Hepatocyte (in vitro differentiated cells): ENCODE measurements at regions not wholly inside any gene's neighbourhood (a gene's known extent, or its start where the extent isn't known, plus 50 kb on each side); places are given as distances from the start of the nearest gene placed in this dataset.

Source experiments
- DNase-seq: peaks from one replicate; pipeline ENCODE4 v3.0.0-alpha.2; 2016; ENCODE audit warnings: low spot score
- H2AFZ ChIP-seq: fragments of 200-600 bp; sonication (generic); 2 replicates; pipeline ENCODE4 v1.6.0; 2016; ENCODE audit warnings: antibody characterized with exemption, mild to moderate bottlenecking
- H3K27ac ChIP-seq: fragments of 200-600 bp; sonication (generic); 2 replicates; pipeline ENCODE4 v1.5.1; 2016; ENCODE audit warnings: mild to moderate bottlenecking
- H3K27me3 ChIP-seq: fragments of 200-600 bp; sonication (generic); 2 replicates; pipeline ENCODE4 v1.6.1; 2016
- H3K36me3 ChIP-seq: fragments of 200-600 bp; sonication (generic); replicated peaks from 2 replicates; pipeline ENCODE4 v1.5.1; 2016; ENCODE audit warnings: low read depth; ENCODE audit not compliant: insufficient read depth
- H3K4me1 ChIP-seq: fragments of 200-600 bp; sonication (generic); 2 replicates; pipeline ENCODE4 v1.5.1; 2016; ENCODE audit warnings: mild to moderate bottlenecking, moderate library complexity; ENCODE audit not compliant: insufficient read depth
- H3K4me2 ChIP-seq: fragments of 200-600 bp; sonication (generic); 2 replicates; pipeline ENCODE4 v1.6.0; 2016
- H3K4me3 ChIP-seq: fragments of 200-600 bp; sonication (generic); 2 replicates; pipeline ENCODE4 v1.5.1; 2016; ENCODE audit warnings: mild to moderate bottlenecking
- H3K79me2 ChIP-seq: fragments of 200-600 bp; sonication (generic); 2 replicates; pipeline ENCODE4 v1.6.0; 2017; ENCODE audit warnings: mild to moderate bottlenecking
- H3K9me2 ChIP-seq: fragments of 200-600 bp; sonication (generic); replicated peaks from 2 replicates; pipeline ENCODE4 v1.6.0; 2017; ENCODE audit warnings: mild to moderate bottlenecking; ENCODE audit not compliant: insufficient read depth
- H3K9me3 ChIP-seq: fragments of 200-600 bp; sonication (generic); 2 replicates; pipeline ENCODE4 v1.5.1; 2016; ENCODE audit warnings: low read depth, mild to moderate bottlenecking
- H4K20me1 ChIP-seq: fragments of 200-600 bp; sonication (generic); 2 replicates; pipeline ENCODE4 v1.6.0; 2016; ENCODE audit warnings: mild to moderate bottlenecking; ENCODE audit not compliant: insufficient read depth, poor library complexity, severe bottlenecking
- EZH2 ChIP-seq: fragments of 200-600 bp; sonication (generic); IDR thresholded peaks from 2 replicates; pipeline ENCODE4 v1.6.1; 2016; ENCODE audit warnings: antibody characterized with exemption, mild to moderate bottlenecking, borderline replicate concordance
- EZH2phosphoT487 ChIP-seq: fragments of 200-600 bp; sonication (generic); IDR thresholded peaks from one replicate; pipeline ENCODE4 v1.6.1; 2018; ENCODE audit warnings: antibody characterized with exemption, mild to moderate bottlenecking, low read depth, moderate library complexity; ENCODE audit not compliant: unreplicated experiment, severe bottlenecking
- WGBS: methylation state at CpG from one replicate; pipeline ENCODE4 v1.1.6; 2016; ENCODE audit warnings: low lambda C conversion rate; ENCODE audit errors: missing lambda C conversion rate; 5-methylcytosine and 5-hydroxymethylcytosine counted together
- TF ChIP-seq, protein P1 (sequence below): fragments of 200-600 bp; sonication (generic); IDR thresholded peaks from 2 replicates; pipeline ENCODE4 v1.5.1; 2016; ENCODE audit warnings: antibody characterized with exemption, mild to moderate bottlenecking; ENCODE audit not compliant: poor library complexity

DNA sequence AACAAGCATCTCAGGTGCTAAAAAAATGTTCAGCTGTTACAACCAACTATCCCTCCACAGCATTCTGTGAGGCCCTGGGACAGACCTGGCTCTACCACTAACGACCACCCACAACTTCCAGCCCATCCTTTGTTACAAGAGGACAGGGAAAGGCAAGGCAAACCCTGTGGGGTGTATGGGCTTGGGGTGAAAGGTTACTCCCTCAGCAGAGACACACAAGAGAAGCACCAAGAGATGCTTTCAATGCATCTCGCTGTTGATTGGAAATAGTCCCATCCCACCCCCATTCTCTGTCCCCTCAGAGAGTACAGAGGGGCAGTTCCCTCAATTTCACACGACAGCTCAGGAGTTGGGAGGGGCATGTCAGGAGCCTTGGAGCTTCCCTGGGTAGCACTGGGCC lies 234.1 kb downstream of the CAAP1 start:
- Histone ChIP-seq H3K27me3 (no peaks in the 10 kb centered on the region), H3K4me3 (no peak overlapping the region), H3K36me3 (no peaks in the 10 kb centered on the region), H3K79me2 (no peaks in the 10 kb centered on the region), H4K20me1 (no peaks in the 10 kb centered on the region), H3K9me2 (no peaks in the 10 kb centered on the region), H3K4me1 (no peaks in the 10 kb centered on the region), H3K4me2 (no peak overlapping the region), H2AFZ (no peak overlapping the region), H3K9me3 (no peaks in the 10 kb centered on the region), H3K27ac (no peak overlapping the region)
- DNase-seq = no peak
- 68% methylated on average over 3 of the region's 3 CpGs for WGBS
- TF ChIP-seq, protein P1, sequence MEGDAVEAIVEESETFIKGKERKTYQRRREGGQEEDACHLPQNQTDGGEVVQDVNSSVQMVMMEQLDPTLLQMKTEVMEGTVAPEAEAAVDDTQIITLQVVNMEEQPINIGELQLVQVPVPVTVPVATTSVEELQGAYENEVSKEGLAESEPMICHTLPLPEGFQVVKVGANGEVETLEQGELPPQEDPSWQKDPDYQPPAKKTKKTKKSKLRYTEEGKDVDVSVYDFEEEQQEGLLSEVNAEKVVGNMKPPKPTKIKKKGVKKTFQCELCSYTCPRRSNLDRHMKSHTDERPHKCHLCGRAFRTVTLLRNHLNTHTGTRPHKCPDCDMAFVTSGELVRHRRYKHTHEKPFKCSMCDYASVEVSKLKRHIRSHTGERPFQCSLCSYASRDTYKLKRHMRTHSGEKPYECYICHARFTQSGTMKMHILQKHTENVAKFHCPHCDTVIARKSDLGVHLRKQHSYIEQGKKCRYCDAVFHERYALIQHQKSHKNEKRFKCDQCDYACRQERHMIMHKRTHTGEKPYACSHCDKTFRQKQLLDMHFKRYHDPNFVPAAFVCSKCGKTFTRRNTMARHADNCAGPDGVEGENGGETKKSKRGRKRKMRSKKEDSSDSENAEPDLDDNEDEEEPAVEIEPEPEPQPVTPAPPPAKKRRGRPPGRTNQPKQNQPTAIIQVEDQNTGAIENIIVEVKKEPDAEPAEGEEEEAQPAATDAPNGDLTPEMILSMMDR = no peak

DNA sequence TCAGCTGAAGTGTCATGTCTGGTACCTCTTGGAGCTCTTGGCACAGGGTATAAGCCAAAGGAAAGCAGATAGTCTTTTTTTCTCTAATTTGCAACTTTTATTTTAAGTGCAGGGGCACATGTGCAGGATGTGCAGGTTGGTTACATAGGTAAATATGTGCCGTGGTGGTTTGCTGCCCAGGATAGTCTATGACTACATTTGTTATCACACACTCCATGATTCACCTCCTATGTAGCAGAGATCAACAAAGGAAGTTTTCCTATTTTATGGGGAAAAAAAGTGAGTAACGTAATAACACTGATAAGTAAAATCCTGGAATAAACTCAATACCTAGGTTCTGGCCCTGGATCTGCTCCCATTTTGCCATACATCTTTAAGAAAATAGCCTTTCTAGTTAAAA lies 234.6 kb downstream of the CAAP1 start:
- Histone ChIP-seq H3K9me3 (no peaks in the 10 kb centered on the region), H3K4me3 (no peak overlapping the region), H3K4me2 (no peak overlapping the region), H2AFZ (no peak overlapping the region), H3K27me3 (no peaks in the 10 kb centered on the region), H3K9me2 (no peaks in the 10 kb centered on the region), H3K4me1 (no peaks in the 10 kb centered on the region), H4K20me1 (no peaks in the 10 kb centered on the region), H3K27ac (no peak overlapping the region), H3K79me2 (no peaks in the 10 kb centered on the region), H3K36me3 (no peaks in the 10 kb centered on the region)
- TF ChIP-seq EZH2 (no peak), EZH2phosphoT487 (no peak)
- TF ChIP-seq, protein P1 = no peak
- 52% methylated on average over 2 of the region's 2 CpGs for whole genome bisulfite sequencing
- no peak for DNase-seq

DNA sequence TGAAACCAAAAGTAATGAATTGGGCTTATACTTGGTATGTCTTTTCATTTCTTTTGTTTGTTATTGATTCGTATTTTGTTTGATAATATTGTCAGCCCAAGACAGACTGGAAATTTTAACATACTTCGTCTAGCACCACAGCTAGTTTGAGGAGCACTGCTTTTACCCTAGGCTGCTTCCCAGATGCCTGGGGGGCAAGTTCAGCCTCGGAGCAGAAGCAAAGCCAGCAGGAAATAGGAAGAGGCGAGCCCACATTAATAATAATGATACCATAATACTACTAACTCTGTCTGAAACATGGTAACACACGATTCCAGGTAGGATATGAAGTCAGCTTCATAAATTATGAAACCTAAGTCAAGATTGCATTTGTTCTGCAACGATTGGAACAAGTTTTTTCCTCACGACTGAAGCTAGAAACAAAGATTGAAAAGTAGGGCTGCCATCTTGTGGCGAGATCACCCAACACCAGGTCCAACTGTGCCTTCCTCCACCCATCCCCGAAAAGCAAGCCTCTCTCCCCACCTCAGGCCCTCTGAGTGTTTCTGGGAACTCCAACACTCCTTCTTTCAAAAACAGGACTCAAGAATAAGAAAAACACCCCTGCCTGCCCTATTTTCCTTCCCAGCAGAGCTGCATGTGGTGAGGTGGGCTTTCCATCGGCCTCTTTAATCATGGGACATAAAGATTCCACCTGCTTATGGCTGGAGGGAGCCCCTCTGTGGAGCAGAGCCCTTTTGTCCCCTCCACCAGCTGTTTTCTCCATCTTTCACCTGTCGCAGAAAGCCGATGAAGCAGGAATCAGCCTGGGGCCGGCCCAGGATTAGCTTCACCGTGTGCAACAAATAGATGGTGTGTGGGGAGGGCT lies 236.4 kb downstream of the CAAP1 start:
- Histone ChIP-seq H3K27me3 (no peaks in the 10 kb centered on the region), H3K79me2 (no peaks in the 10 kb centered on the region), H3K4me1 (no peaks in the 10 kb centered on the region), H2AFZ (peak overlapping the region; percentile 29), H3K9me2 (no peaks in the 10 kb centered on the region), H4K20me1 (no peaks in the 10 kb centered on the region), H3K9me3 (no peaks in the 10 kb centered on the region), H3K4me2 (peak overlapping the region; percentile 66), H3K36me3 (no peaks in the 10 kb centered on the region), H3K27ac (no peak overlapping the region), H3K4me3 (no peak overlapping the region)
- no peak for TF ChIP-seq EZH2phosphoT487
- no peak for TF ChIP-seq EZH2
- TF ChIP-seq, protein P1 = peak; percentile 56
- 50% methylated on average over 14 of the region's 14 CpGs for WGBS
- DNase-seq = peak; percentile 28
